K562 (cell line): ENCODE measurements at regions not wholly inside any gene's neighbourhood (a gene's known extent, or its start where the extent isn't known, plus 50 kb on each side); places are given as distances from the start of the nearest gene placed in this dataset.

Experiments
- ATAC-seq: fragments of 200-7000 bp; cut with Tn5 transposase; 3 replicates; pipeline ENCODE4 v1.9.1; 2020; ENCODE audit warnings: moderate library complexity
- BruUV-seq: library from RNA; stranded (reverse); fragments of 400-500 nt; replicated peaks from 2 replicates; lab custom pipeline; 2021; lab: Mats Ljungman, UMichigan
- CTCF ChIA-PET: fragments of 300-600 bp; formaldehyde crosslinking; extraction: SDS; loops from one replicate; lab custom pipeline; 2021; ENCODE audit warnings: low intra/inter-chr PET ratio; lab: Yijun Ruan, JAX
- POLR2A ChIA-PET: fragments of 300-600, 350-650 bp; sonication (Branson Sonifier 250); formaldehyde crosslinking; extraction: SDS; loops from one replicate; lab custom pipeline; 2021; ENCODE audit warnings: antibody characterized with exemption, inconsistent platforms; lab: Yijun Ruan, JAX
- DNase-seq, 4 experiments: peaks; one replicate each; pipeline versions ENCODE4 v3.0.0 to v3.0.0-alpha.2; 2011 to 2018; ENCODE audit warnings: low spot score in 3 of 4, mixed read lengths in 3 of 4; ENCODE audit errors: extremely low read depth in 1 of 4
- FAIRE-seq: peaks from 2 replicates; lab custom pipeline; 2011; peaks lifted over from hg19 to GRCh38; lab: Jason Lieb, UNC
- H2AFZ ChIP-seq: 2 replicates; pipeline ENCODE4 v1.6.0; 2011; ENCODE audit warnings: low read depth, low read length, control low read depth, inconsistent platforms
- H3K27ac ChIP-seq: fragments of 200-600 bp; 3 replicates; pipeline ENCODE4 v1.8.0; 2011; ENCODE audit warnings: low read depth, mild to moderate bottlenecking, control low read depth, inconsistent platforms, low read length, moderate library complexity, mixed read lengths; ENCODE audit errors: extremely low read depth
- H3K27me3 ChIP-seq, 2 experiments: fragments of 300-600 bp in 1 of 2; 2 replicates in 1 of 2; 3 replicates in 1 of 2; pipeline versions ENCODE4 v1.6.0 to v1.8.0; 2011; ENCODE audit warnings: inconsistent platforms in 2 of 2, low read length in 2 of 2, mild to moderate bottlenecking in 1 of 2, mixed read lengths in 1 of 2, moderate library complexity in 1 of 2; ENCODE audit not compliant: control insufficient read depth in 2 of 2, insufficient read depth in 2 of 2
- H3K36me3 ChIP-seq: fragments of 300-600 bp; 3 replicates; pipeline ENCODE4 v1.8.0; 2011; ENCODE audit warnings: mild to moderate bottlenecking, low read length, inconsistent platforms; ENCODE audit not compliant: control insufficient read depth, insufficient read depth
- H3K4me1 ChIP-seq, 2 experiments: fragments of 200-600 bp in 1 of 2; replicated peaks in 1 of 2; 2 replicates in 1 of 2; 3 replicates in 1 of 2; pipeline versions ENCODE4 v1.5.1 to v1.8.0; 2011; ENCODE audit warnings: inconsistent platforms in 2 of 2, low read length in 2 of 2, mild to moderate bottlenecking in 1 of 2, mixed read lengths in 1 of 2, moderate library complexity in 1 of 2; ENCODE audit not compliant: control insufficient read depth in 2 of 2, insufficient read depth in 2 of 2
- H3K4me2 ChIP-seq: 2 replicates; pipeline ENCODE4 v1.6.1; 2011; ENCODE audit warnings: low read length, control low read depth, inconsistent platforms, mixed read lengths; ENCODE audit not compliant: insufficient read depth
- H3K4me3 ChIP-seq: fragments of 200-600 bp; sonication (generic), shearing (Covaris generic); 2 replicates; pipeline ENCODE4 v1.5.1; 2016; ENCODE audit warnings: control low read depth, inconsistent platforms
- H3K79me2 ChIP-seq: fragments of 200-600 bp; 3 replicates; pipeline ENCODE4 v1.8.0; 2011; ENCODE audit warnings: low read length, inconsistent platforms; ENCODE audit not compliant: control insufficient read depth, insufficient read depth
- H3K9ac ChIP-seq, 2 experiments: 2 replicates each; pipeline versions ENCODE4 v1.6.0 to v1.6.1; 2011; ENCODE audit warnings: low read depth in 2 of 2, low read length in 2 of 2, control low read depth in 1 of 2, inconsistent platforms in 1 of 2, mild to moderate bottlenecking in 1 of 2, mixed read lengths in 1 of 2; ENCODE audit not compliant: insufficient read depth in 1 of 2
- H3K9me1 ChIP-seq: one replicate; pipeline ENCODE4 v1.6.0; 2011; ENCODE audit warnings: inconsistent platforms, mild to moderate bottlenecking, low read length, moderate library complexity; ENCODE audit not compliant: control insufficient read depth, insufficient read depth
- H3K9me3 ChIP-seq: replicated peaks from 2 replicates; pipeline ENCODE4 v1.5.1; 2011; ENCODE audit warnings: low read depth, low read length, inconsistent platforms; ENCODE audit not compliant: control insufficient read depth, insufficient read depth
- H4K20me1 ChIP-seq: replicated peaks from 2 replicates; pipeline ENCODE4 v1.6.1; 2011; ENCODE audit warnings: low read length, inconsistent platforms, mixed read lengths; ENCODE audit not compliant: control insufficient read depth, insufficient read depth
- BRD9 ChIP-seq: fragments of 450-650 bp; IDR thresholded peaks from 2 replicates; pipeline ENCODE4 v1.6.1; 2018; ENCODE audit warnings: low read depth; ENCODE audit not compliant: partially characterized antibody
- DNMT1 ChIP-seq: fragments of 450-650 bp; IDR thresholded peaks from 2 replicates; pipeline ENCODE4 v1.6.1; 2016; ENCODE audit warnings: antibody characterized with exemption, mild to moderate bottlenecking
- EP400 ChIP-seq: fragments of 450-650 bp; IDR thresholded peaks from 2 replicates; pipeline ENCODE4 v1.6.1; 2017; ENCODE audit warnings: antibody characterized with exemption, mild to moderate bottlenecking, moderate library complexity
- ESRRB ChIP-seq: fragments of 250-450 bp; sonication (Bioruptor Pico); IDR thresholded peaks from 2 replicates; pipeline ENCODE4 v1.5.0; 2020; ENCODE audit warnings: mild to moderate bottlenecking, moderate library complexity, borderline replicate concordance
- HMG20A ChIP-seq: fragments of 450-650 bp; formaldehyde crosslinking; conservative IDR thresholded peaks from 2 replicates; pipeline ENCODE4 v1.4.0; 2020; ENCODE audit warnings: mild to moderate bottlenecking, mixed read lengths
- KDM1A ChIP-seq, 2 experiments: fragments of 450-650 bp; IDR thresholded peaks; 2 replicates each; pipeline ENCODE4 v1.6.1; 2016; ENCODE audit warnings: mild to moderate bottlenecking in 2 of 2
- MYC ChIP-seq, 2 experiments: fragments of 250-450 bp in 1 of 2; sonication (Bioruptor Pico) in 1 of 2; IDR thresholded peaks; 2 replicates each; pipeline versions ENCODE4 v1.5.1 to v1.6.1; 2012 to 2021; ENCODE audit warnings: low read depth in 2 of 2, borderline replicate concordance in 1 of 2, improper control_type of control experiment in 1 of 2, low read length in 1 of 2, mild to moderate bottlenecking in 1 of 2, moderate library complexity in 1 of 2
- NFIC ChIP-seq: fragments of 450-650 bp; IDR thresholded peaks from 2 replicates; pipeline ENCODE4 v1.6.1; 2017; ENCODE audit warnings: mild to moderate bottlenecking, inconsistent platforms
- NR4A1 ChIP-seq, 2 experiments: fragments of 250-450 bp in 1 of 2; fragments of 450-650 bp in 1 of 2; sonication (Bioruptor Pico) in 1 of 2; IDR thresholded peaks; 2 replicates each; pipeline versions ENCODE4 v1.4.0 to v1.6.1; 2016 to 2020; ENCODE audit warnings: mild to moderate bottlenecking in 2 of 2, missing compliant biosample characterization in 1 of 2, missing genetic modification characterization in 1 of 2, moderate library complexity in 1 of 2
- PHB2 ChIP-seq: fragments of 450-650 bp; IDR thresholded peaks from 2 replicates; pipeline ENCODE4 v1.6.1; 2017; ENCODE audit warnings: low read depth
- RBM34 ChIP-seq: fragments of 200-400 bp; formaldehyde crosslinking; IDR thresholded peaks from 2 replicates; pipeline ENCODE4 v1.6.1; 2018; ENCODE audit warnings: low read length, borderline replicate concordance; ENCODE audit not compliant: insufficient read depth
- XRCC3 ChIP-seq: fragments of 450-650 bp; IDR thresholded peaks from 2 replicates; pipeline ENCODE4 v1.6.1; 2017; ENCODE audit warnings: mild to moderate bottlenecking, moderate library complexity
- ZFX ChIP-seq: sonication (generic); formaldehyde crosslinking; IDR thresholded peaks from 2 replicates; pipeline ENCODE4 v1.8.0; 2022; ENCODE audit warnings: mild to moderate bottlenecking, missing genetic modification reagents, moderate library complexity
- WGBS: fragments of 100-300 bp; shearing (Covaris generic); methylation state at CpG from one replicate; pipeline ENCODE4 v1.1.6; 2016; ENCODE audit warnings: low coverage, mixed read lengths; ENCODE audit not compliant: insufficient coverage; ENCODE audit errors: missing lambda C conversion rate; 5-methylcytosine and 5-hydroxymethylcytosine counted together
- in situ Hi-C: fragments of 300-500 bp; cut with MboI; formaldehyde crosslinking; loops from 4 replicates; pipeline ENCODE4 v1.15.0; 2018; ENCODE audit warnings: inconsistent platforms, mixed read lengths
- intact Hi-C: fragments of 100-400 bp; cut with micrococcal nuclease; formaldehyde crosslinking; loops from 2 replicates; pipeline ENCODE4 v1.14.2; 2022
- TF ChIP-seq, protein P1 (sequence below): fragments of 150-350 bp; conservative IDR thresholded peaks from 2 replicates; pipeline ENCODE4 v1.6.1; 2014; ENCODE audit warnings: low read length
- TF ChIP-seq, protein P2 (sequence below): fragments of 250-450 bp; sonication (Bioruptor Pico); IDR thresholded peaks from 2 replicates; pipeline ENCODE4 v1.8.0; 2022; ENCODE audit warnings: moderate library complexity, mild to moderate bottlenecking, inconsistent platforms

DNA sequence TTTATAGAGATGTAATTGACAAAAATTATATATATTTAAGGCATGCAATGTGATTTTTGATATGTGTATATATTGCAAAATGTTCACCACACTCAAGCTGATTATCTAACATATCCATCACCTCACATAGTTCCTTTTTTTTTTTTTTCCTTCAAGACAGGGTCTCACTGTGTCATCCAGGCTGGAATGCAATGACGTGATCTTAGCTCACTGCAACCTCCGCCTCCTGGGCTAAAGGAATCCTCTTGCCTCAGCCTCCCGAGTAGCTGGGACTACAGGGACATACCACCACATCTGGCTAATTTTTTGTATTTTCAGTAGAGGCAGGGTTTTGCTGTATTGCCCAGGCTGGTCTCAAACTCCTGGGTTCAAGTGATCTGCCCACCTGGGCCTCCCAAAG is 65.1 kb upstream of the SLC35C1 start:
- 0% methylated on average over 3 of the region's 3 CpGs for WGBS
- in situ Hi-C loops = no loop called here
- Histone ChIP-seq H3K9me1 (no peaks in the 10 kb centered on the region), H3K36me3 (no peaks in the 10 kb centered on the region), H3K27ac (no peak overlapping the region), H3K9me3 (no peaks in the 10 kb centered on the region), H3K4me3 (no peak overlapping the region), H3K79me2 (no peaks in the 10 kb centered on the region), H3K27me3 (peaks cover 13 to 23% of the 10 kb centered on the region in 2 experiments; a peak in 4 of 5 replicates), H3K4me1 (no peaks in the 10 kb centered on the region; a peak in 1 of 5 replicates), H4K20me1 (no peaks in the 10 kb centered on the region), H2AFZ (no peak overlapping the region), H3K4me2 (no peak overlapping the region), H3K9ac (no peak overlapping the region)
- intact Hi-C loops = loop anchor here (10.0 kb wide), 1 partner anchor 65 kb away; the partner anchor contains the start of gene SLC35C1
- CTCF ChIA-PET = no interaction called here
- no peak for ATAC-seq
- DNase-seq = no peak
- TF ChIP-seq BRD9 (no peak), NR4A1 (CRISPR knock-in tag; IDR thresholded peaks at IDR 0.05) (no peak), NR4A1 (tag; IDR thresholded peaks at IDR 0.05) (no peak), XRCC3 (no peak), EP400 (no peak), DNMT1 (no peak), HMG20A (CRISPR knock-in tag) (no peak), KDM1A (IDR thresholded peaks at IDR 0.05) (no peak), NFIC (no peak), MYC (IDR thresholded peaks at IDR 0.05; ENCODE audit: low read depth, low read length) (no peak), MYC (CRISPR knock-in tag; IDR thresholded peaks at IDR 0.05; ENCODE audit: borderline replicate concordance, low read depth) (no peak), ZFX (CRISPR knock-in tag) (no peak), PHB2 (no peak), ESRRB (CRISPR knock-in tag) (no peak), RBM34 (no peak)
- TF ChIP-seq, protein P1, sequence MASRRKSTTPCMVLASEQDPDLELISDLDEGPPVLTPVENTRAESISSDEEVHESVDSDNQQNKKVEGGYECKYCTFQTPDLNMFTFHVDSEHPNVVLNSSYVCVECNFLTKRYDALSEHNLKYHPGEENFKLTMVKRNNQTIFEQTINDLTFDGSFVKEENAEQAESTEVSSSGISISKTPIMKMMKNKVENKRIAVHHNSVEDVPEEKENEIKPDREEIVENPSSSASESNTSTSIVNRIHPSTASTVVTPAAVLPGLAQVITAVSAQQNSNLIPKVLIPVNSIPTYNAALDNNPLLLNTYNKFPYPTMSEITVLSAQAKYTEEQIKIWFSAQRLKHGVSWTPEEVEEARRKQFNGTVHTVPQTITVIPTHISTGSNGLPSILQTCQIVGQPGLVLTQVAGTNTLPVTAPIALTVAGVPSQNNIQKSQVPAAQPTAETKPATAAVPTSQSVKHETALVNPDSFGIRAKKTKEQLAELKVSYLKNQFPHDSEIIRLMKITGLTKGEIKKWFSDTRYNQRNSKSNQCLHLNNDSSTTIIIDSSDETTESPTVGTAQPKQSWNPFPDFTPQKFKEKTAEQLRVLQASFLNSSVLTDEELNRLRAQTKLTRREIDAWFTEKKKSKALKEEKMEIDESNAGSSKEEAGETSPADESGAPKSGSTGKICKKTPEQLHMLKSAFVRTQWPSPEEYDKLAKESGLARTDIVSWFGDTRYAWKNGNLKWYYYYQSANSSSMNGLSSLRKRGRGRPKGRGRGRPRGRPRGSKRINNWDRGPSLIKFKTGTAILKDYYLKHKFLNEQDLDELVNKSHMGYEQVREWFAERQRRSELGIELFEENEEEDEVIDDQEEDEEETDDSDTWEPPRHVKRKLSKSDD = no peak
- TF ChIP-seq, protein P2, sequence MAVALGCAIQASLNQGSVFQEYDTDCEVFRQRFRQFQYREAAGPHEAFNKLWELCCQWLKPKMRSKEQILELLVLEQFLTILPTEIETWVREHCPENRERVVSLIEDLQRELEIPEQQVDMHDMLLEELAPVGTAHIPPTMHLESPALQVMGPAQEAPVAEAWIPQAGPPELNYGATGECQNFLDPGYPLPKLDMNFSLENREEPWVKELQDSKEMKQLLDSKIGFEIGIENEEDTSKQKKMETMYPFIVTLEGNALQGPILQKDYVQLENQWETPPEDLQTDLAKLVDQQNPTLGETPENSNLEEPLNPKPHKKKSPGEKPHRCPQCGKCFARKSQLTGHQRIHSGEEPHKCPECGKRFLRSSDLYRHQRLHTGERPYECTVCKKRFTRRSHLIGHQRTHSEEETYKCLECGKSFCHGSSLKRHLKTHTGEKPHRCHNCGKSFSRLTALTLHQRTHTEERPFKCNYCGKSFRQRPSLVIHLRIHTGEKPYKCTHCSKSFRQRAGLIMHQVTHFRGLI (CRISPR knock-in tag) = no peak
- POLR2A ChIA-PET = no interaction called here
- FAIRE-seq = no peak
- no TSS peak for BruUV-seq
